ENCODE measurements at regions not wholly inside any gene's neighbourhood (a gene's known extent, or its start where the extent isn't known, plus 50 kb on each side); places are given as distances from the start of the nearest gene placed in this dataset.

DNA sequence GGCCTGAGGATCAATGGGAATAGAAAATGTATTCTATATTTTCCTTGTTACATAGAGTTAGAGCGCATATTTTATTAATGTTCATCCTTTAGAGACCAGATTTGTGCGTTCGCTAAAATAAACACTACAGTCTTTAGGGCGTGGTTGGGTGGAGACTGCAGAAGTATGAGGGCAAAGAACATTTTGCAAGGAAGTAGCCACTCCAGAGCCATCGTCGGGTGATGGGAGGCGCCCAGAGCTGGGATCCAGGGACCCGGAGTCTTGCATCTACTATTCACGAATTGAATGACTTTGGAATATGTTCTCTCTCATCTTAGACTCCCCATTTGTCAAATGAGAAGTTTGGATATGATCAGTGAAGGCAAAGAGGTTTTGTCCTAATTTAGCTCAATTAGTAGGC lies 154.2 kb upstream of the IRX6 start:
- TF ChIP-seq POLR2AphosphoS5 (IDR thresholded peaks at IDR 0.05; ENCODE audit: low read depth) = no peak
- TF ChIP-seq, protein P1, sequence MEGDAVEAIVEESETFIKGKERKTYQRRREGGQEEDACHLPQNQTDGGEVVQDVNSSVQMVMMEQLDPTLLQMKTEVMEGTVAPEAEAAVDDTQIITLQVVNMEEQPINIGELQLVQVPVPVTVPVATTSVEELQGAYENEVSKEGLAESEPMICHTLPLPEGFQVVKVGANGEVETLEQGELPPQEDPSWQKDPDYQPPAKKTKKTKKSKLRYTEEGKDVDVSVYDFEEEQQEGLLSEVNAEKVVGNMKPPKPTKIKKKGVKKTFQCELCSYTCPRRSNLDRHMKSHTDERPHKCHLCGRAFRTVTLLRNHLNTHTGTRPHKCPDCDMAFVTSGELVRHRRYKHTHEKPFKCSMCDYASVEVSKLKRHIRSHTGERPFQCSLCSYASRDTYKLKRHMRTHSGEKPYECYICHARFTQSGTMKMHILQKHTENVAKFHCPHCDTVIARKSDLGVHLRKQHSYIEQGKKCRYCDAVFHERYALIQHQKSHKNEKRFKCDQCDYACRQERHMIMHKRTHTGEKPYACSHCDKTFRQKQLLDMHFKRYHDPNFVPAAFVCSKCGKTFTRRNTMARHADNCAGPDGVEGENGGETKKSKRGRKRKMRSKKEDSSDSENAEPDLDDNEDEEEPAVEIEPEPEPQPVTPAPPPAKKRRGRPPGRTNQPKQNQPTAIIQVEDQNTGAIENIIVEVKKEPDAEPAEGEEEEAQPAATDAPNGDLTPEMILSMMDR (conservative IDR thresholded peaks at IDR 0.05; ENCODE audit: low read depth in 2 of 2) = no peak
- no peak for TF ChIP-seq JUNB (IDR thresholded peaks at IDR 0.05; ENCODE audit: unreplicated experiment)
- no peak for TF ChIP-seq EZH2 (IDR thresholded peaks at IDR 0.05; ENCODE audit: low read depth, unreplicated experiment)
- no peak for TF ChIP-seq EZH2phosphoT487 (IDR thresholded peaks at IDR 0.05; ENCODE audit: unreplicated experiment)
